Endothelial cell of umbilical vein (primary cell): ENCODE measurements at regions not wholly inside any gene's neighbourhood (a gene's known extent, or its start where the extent isn't known, plus 50 kb on each side); places are given as distances from the start of the nearest gene placed in this dataset.
A peak's percentile ranks its signal among the peaks of the same experiment; 100 is the strongest.

Experiments used
- BruUV-seq: library from RNA; stranded (reverse); fragments of 400-500 nt; replicated peaks from 2 replicates; lab custom pipeline; 2021; lab: Mats Ljungman, UMichigan
- CTCF ChIA-PET: fragments of 300-600, 350-600 bp; sonication (Branson Sonifier 250); formaldehyde crosslinking; loops from one replicate; lab custom pipeline; 2021; ENCODE audit warnings: antibody characterized with exemption, inconsistent platforms; lab: Charles Lee
- POLR2A ChIA-PET: fragments of 300-600, 350-600 bp; sonication (Branson Sonifier 250); formaldehyde crosslinking; loops from one replicate; lab custom pipeline; 2021; ENCODE audit warnings: antibody characterized with exemption, inconsistent platforms; lab: Charles Lee
- DNase-seq: peaks from one replicate; pipeline ENCODE4 v3.0.0-alpha.2; 2011; ENCODE audit warnings: low read depth, low spot score
- FAIRE-seq: peaks from 2 replicates; lab custom pipeline; 2011; peaks lifted over from hg19 to GRCh38; lab: Jason Lieb, UNC
- H2AFZ ChIP-seq: 2 replicates; pipeline ENCODE4 v1.6.0; 2012; ENCODE audit warnings: low read depth, low read length, control low read depth, inconsistent platforms
- H3K27ac ChIP-seq: 2 replicates; pipeline ENCODE4 v1.5.1; 2011; ENCODE audit warnings: low read depth, mild to moderate bottlenecking, control low read depth, low read length, moderate library complexity; ENCODE audit not compliant: insufficient read depth
- H3K27me3 ChIP-seq, 2 experiments: 2 replicates each; pipeline versions ENCODE4 v1.6.0 to v1.6.1; 2011; ENCODE audit warnings: low read length in 2 of 2, mixed read lengths in 1 of 2; ENCODE audit not compliant: control insufficient read depth in 2 of 2, insufficient read depth in 2 of 2
- H3K36me3 ChIP-seq, 2 experiments: 2 replicates in 1 of 2; 3 replicates in 1 of 2; pipeline ENCODE4 v1.5.1; 2011; ENCODE audit warnings: low read length in 2 of 2, mild to moderate bottlenecking in 1 of 2, moderate library complexity in 1 of 2; ENCODE audit not compliant: control insufficient read depth in 2 of 2, insufficient read depth in 2 of 2; ENCODE audit errors: extremely low read depth in 1 of 2
- H3K4me1 ChIP-seq: 3 replicates; pipeline ENCODE4 v1.5.1; 2011; ENCODE audit warnings: mild to moderate bottlenecking, low read length; ENCODE audit not compliant: control insufficient read depth, insufficient read depth; ENCODE audit errors: extremely low read depth
- H3K4me2 ChIP-seq: 2 replicates; pipeline ENCODE4 v1.6.1; 2011; ENCODE audit warnings: low read length, control low read depth, mixed read lengths; ENCODE audit not compliant: insufficient read depth
- H3K4me3 ChIP-seq, 3 experiments: fragments of 200-600 bp in 1 of 3; sonication (generic), shearing (Covaris generic) in 1 of 3; replicated peaks in 1 of 3; 2 replicates each; pipeline ENCODE4 v1.5.1; 2011 to 2016; ENCODE audit warnings: control low read depth in 3 of 3, low read length in 3 of 3, mild to moderate bottlenecking in 2 of 3, inconsistent platforms in 1 of 3, low read depth in 1 of 3, moderate library complexity in 1 of 3; ENCODE audit not compliant: insufficient read depth in 1 of 3
- H3K79me2 ChIP-seq: 2 replicates; pipeline ENCODE4 v1.6.0; 2012; ENCODE audit warnings: low read length, inconsistent platforms; ENCODE audit not compliant: control insufficient read depth, insufficient read depth
- H3K9ac ChIP-seq: replicated peaks from 2 replicates; pipeline ENCODE3; 2011; ENCODE audit warnings: low read length, control low read depth; ENCODE audit not compliant: insufficient read depth; ENCODE audit errors: extremely low read depth
- H3K9me1 ChIP-seq: replicated peaks from 3 replicates; pipeline ENCODE4 v1.6.0; 2011; ENCODE audit warnings: mild to moderate bottlenecking, low read length; ENCODE audit not compliant: control insufficient read depth, insufficient read depth; ENCODE audit errors: extremely low read depth
- H3K9me3 ChIP-seq: replicated peaks from 2 replicates; pipeline ENCODE4 v1.5.1; 2012; ENCODE audit warnings: low read length, inconsistent platforms; ENCODE audit not compliant: control insufficient read depth, insufficient read depth
- H4K20me1 ChIP-seq: replicated peaks from 2 replicates; pipeline ENCODE3; 2011; ENCODE audit warnings: mild to moderate bottlenecking, low read length; ENCODE audit not compliant: control insufficient read depth, insufficient read depth; ENCODE audit errors: extremely low read depth
- CTCF ChIP-seq, 2 donors: IDR thresholded peaks; 1 replicate in 1 of 2; 2 replicates in 1 of 2; pipeline ENCODE4 v1.5.1; 2011; ENCODE audit warnings: low read length in 2 of 2, mild to moderate bottlenecking in 2 of 2, moderate library complexity in 2 of 2, control low read depth in 1 of 2, inconsistent platforms in 1 of 2, low read depth in 1 of 2; ENCODE audit not compliant: insufficient read depth in 1 of 2; ENCODE audit errors: extremely low read depth in 1 of 2
- EZH2 ChIP-seq: IDR thresholded peaks from 2 replicates; pipeline ENCODE4 v1.6.1; 2012; ENCODE audit warnings: borderline replicate concordance, low read depth, mild to moderate bottlenecking, moderate library complexity, low read length, inconsistent platforms; ENCODE audit not compliant: severe bottlenecking
- FOS ChIP-seq: IDR thresholded peaks from 2 replicates; pipeline ENCODE4 v1.6.1; 2011; ENCODE audit warnings: mild to moderate bottlenecking, low read length, moderate library complexity, borderline replicate concordance; ENCODE audit not compliant: insufficient read depth
- GATA2 ChIP-seq: IDR thresholded peaks from 2 replicates; pipeline ENCODE4 v1.7.0; 2011; ENCODE audit warnings: low read depth, mild to moderate bottlenecking, moderate library complexity, mixed read lengths, low read length; ENCODE audit not compliant: insufficient read length, insufficient read depth
- JUN ChIP-seq: IDR thresholded peaks from 2 replicates; pipeline ENCODE4 v1.6.1; 2011; ENCODE audit warnings: borderline replicate concordance, low read depth; ENCODE audit not compliant: insufficient read length, insufficient read depth
- MAX ChIP-seq: IDR thresholded peaks from 2 replicates; pipeline ENCODE4 v1.6.1; 2011; ENCODE audit not compliant: insufficient read depth, insufficient read length
- MYC ChIP-seq: IDR thresholded peaks from one replicate; pipeline ENCODE4 v1.6.1; 2011; ENCODE audit warnings: mild to moderate bottlenecking, low read depth, low read length
- POLR2A ChIP-seq: IDR thresholded peaks from 2 replicates; pipeline ENCODE4 v1.6.1; 2012; ENCODE audit warnings: low read depth, mild to moderate bottlenecking, control low read depth, low read length
- POLR2AphosphoS5 ChIP-seq: IDR thresholded peaks from 2 replicates; pipeline ENCODE4 v1.6.1; 2012; ENCODE audit warnings: low read depth, mild to moderate bottlenecking, control low read depth, low read length, moderate library complexity; ENCODE audit not compliant: insufficient read depth
- dilution Hi-C: fragments of 300-500 bp; cut with MboI; formaldehyde crosslinking; loops from one replicate; pipeline ENCODE4 v1.15.0; 2019; ENCODE audit warnings: low sequenced_read_pairs; ENCODE audit not compliant: extremely low pct_ligation_motif_present
- intact Hi-C: fragments of 100-400 bp; cut with micrococcal nuclease; formaldehyde crosslinking; loops from one replicate; pipeline ENCODE4 v1.10.0; 2022

GRCh38 chr2:145596416-145596815, 1076.5 kb upstream of the ZEB2 start:
- Histone ChIP-seq H3K9ac (no peak overlapping the region), H4K20me1 (no peaks in the 10 kb centered on the region), H3K9me3 (no peaks in the 10 kb centered on the region), H3K4me1 (peaks cover 51% of the 10 kb centered on the region), H3K4me2 (no peak overlapping the region), H3K36me3 (no peaks in the 10 kb centered on the region), H3K79me2 (no peaks in the 10 kb centered on the region), H3K27me3 (no peaks in the 10 kb centered on the region), H3K4me3 (no peak overlapping the region), H3K9me1 (no peaks in the 10 kb centered on the region), H2AFZ (no peak overlapping the region), H3K27ac (no peak overlapping the region)
- intact Hi-C loops (loop anchor here (10.0 kb wide), 2 partner anchors 718 to 1242 kb away; no protein-coding TSS in a partner anchor), dilution Hi-C loops (no loop called here)
- no peak for DNase-seq
- no TSS peak for BruUV-seq
- CTCF ChIA-PET: interaction anchor here (1.4 kb wide), 1 partner anchor 15 kb away, joined by 4 read pairs; no protein-coding TSS in a partner anchor
- FAIRE-seq: no peak
- no peak for TF ChIP-seq EZH2
- POLR2A ChIA-PET: no interaction called here

- Histone ChIP-seq H3K27me3 (no peaks in the 10 kb centered on the region), H3K9ac (no peak overlapping the region), H4K20me1 (no peaks in the 10 kb centered on the region), H3K36me3 (no peaks in the 10 kb centered on the region), H3K9me3 (no peaks in the 10 kb centered on the region), H3K79me2 (no peaks in the 10 kb centered on the region), H3K27ac (no peak overlapping the region), H3K4me2 (no peak overlapping the region), H3K9me1 (no peaks in the 10 kb centered on the region), H3K4me3 (no peak overlapping the region), H2AFZ (peak overlapping the region; percentile 28), H3K4me1 (peaks cover 55% of the 10 kb centered on the region)
- DNase-seq (no peak), FAIRE-seq (no peak)
- no peak for TF ChIP-seq POLR2A
- no peak for TF ChIP-seq MYC
- no peak for TF ChIP-seq MAX
- no peak for TF ChIP-seq CTCF (IDR thresholded peaks at IDR 0.05; ENCODE audit: extremely low read depth in 1 of 2, insufficient read depth in 1 of 2, low read depth in 1 of 2, low read length in 2 of 2)
- no peak for TF ChIP-seq EZH2
- no peak for TF ChIP-seq POLR2AphosphoS5
- TF ChIP-seq JUN: no peak
- TF ChIP-seq GATA2: no peak
- TF ChIP-seq FOS: no peak
- intact Hi-C loops (loop anchor here (2.0 to 10.0 kb wide), 6 partner anchors 150 to 1240 kb away; no protein-coding TSS in a partner anchor), dilution Hi-C loops (no loop called here)
- CTCF ChIA-PET: no interaction called here
- POLR2A ChIA-PET: no interaction called here
- BruUV-seq: no TSS peak
Measured at GRCh38 chr2:145595296-145595695, 1075.4 kb upstream of the ZEB2 start.
